ENCODE measurements at regions not wholly inside any gene's neighbourhood (a gene's known extent, or its start where the extent isn't known, plus 50 kb on each side); places are given as distances from the start of the nearest gene placed in this dataset.
"Not testable (repeated sequence)": the region's sequence is repeated elsewhere in the genome, so short reads cannot be mapped to it uniquely, and the experiment has no call there.

DNA sequence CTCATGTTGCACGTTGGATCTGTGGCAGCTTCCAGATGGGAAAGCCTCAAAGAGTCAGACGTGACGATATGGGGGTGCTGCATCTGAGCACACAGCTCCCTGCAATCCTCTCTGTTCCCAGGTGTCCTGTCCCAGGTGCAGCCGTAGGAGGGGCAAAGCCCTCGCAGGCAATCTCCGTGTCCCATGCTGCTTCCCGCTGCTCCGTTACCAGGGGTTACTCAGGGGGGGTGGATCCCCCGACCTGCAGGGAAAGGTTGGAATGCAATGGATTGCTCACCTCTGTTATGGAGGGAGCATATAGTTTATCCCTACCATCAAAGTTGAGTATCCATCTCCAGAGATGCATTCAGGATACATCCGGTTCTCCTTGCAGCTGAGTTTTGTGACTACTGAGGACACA is 476.1 kb downstream of the GOLGA6L6 start:
- H3K9me3 Mint-ChIP-seq, H3K4me1 Mint-ChIP-seq, H3K4me3 Mint-ChIP-seq, H3K36me3 Mint-ChIP-seq, H3K27me3 Mint-ChIP-seq, H3K27ac Mint-ChIP-seq: not testable (repeated sequence)
- ATAC-seq: peak; percentile 22

DNA sequence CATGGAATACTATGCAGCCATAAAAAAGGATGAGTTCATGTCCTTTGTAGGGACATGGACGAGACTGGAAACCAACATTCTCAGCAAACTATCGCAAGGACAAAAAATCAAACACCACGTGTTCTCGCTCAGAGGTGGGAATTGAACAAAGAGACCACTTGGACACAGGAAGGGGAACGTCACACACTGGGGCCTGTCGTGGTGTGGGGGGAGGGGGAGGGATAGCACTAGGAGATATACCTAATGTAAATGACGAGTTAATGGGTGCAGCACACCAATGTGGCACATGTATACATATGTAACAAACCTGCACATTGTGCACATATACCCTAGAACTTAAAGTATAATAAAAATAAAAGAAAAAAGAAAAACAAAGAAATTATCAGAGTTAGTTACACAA is 478.4 kb downstream of the GOLGA6L6 start:
- H3K27me3 Mint-ChIP-seq, H3K9me3 Mint-ChIP-seq, ATAC-seq, H3K4me1 Mint-ChIP-seq, H3K4me3 Mint-ChIP-seq, H3K27ac Mint-ChIP-seq, H3K36me3 Mint-ChIP-seq: not testable (repeated sequence)

DNA sequence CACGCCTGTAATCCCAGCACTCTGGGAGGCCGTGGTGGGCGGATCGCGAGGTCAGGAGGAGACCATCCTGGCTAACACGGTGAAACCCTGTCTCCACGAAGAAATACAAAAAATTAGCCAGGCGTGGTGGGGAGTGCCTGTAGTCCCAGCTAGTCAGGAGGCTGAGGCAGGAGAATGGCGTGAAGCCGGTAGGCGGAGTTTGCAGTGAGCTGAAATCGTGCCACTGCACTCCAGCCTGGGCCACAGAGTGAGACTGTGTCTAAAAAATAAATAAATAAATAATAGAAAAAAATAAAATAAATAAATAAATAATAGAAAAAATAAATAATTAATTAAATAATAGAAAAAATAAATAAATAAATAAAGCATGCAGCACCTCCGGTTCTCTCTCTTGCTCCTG is 480.8 kb downstream of the GOLGA6L6 start:
- not testable (repeated sequence) for ATAC-seq, H3K4me1 Mint-ChIP-seq, H3K9me3 Mint-ChIP-seq, H3K27ac Mint-ChIP-seq, H3K27me3 Mint-ChIP-seq, H3K36me3 Mint-ChIP-seq, H3K4me3 Mint-ChIP-seq

DNA sequence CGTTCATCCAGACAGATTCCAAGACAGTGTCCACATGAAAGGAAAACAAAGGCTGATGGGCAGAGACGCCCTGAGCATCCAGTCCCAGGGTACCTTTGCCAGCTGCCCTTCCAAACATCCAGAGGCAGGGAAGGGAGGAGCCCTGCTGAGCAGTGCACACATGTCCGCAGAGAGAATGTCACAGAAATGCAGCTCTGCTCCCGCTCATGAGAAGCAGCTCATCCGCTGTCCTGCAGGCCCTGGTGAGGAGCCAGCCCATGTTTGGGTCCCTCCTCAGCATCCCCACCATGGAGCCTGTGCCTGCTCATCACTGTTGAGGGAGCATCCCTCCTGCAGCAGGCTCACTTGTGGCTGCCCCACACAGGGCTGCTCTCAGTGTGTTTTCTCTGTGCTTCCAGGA is 484.7 kb downstream of the GOLGA6L6 start:
- not testable (repeated sequence) for H3K27me3 Mint-ChIP-seq, H3K36me3 Mint-ChIP-seq, H3K4me1 Mint-ChIP-seq, H3K4me3 Mint-ChIP-seq, H3K9me3 Mint-ChIP-seq, H3K27ac Mint-ChIP-seq
- peak; percentile 40 for ATAC-seq

DNA sequence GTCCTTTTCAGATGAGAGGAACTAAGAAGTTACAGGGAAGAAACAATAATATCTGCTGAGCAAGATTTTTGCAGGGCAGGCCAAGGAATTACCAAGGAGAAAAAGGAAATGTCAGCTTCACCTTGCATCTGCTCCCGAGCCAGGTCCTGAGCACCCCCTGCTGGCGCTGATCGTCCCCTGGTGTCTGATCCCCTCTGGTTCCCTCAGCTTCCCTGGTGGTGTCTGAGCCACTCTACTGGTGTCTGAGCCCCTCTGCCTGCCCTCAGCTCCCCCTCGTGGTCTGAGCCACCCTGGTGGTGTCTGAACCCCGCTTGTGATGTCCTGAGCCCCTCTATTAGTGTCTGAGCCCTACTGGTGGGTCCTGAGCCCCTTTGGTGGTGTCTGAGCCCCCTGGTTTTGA is 485.7 kb downstream of the GOLGA6L6 start:
- not testable (repeated sequence) for H3K9me3 Mint-ChIP-seq, H3K4me1 Mint-ChIP-seq, H3K27ac Mint-ChIP-seq, H3K27me3 Mint-ChIP-seq, H3K36me3 Mint-ChIP-seq, H3K4me3 Mint-ChIP-seq
- ATAC-seq: peak; percentile 49

DNA sequence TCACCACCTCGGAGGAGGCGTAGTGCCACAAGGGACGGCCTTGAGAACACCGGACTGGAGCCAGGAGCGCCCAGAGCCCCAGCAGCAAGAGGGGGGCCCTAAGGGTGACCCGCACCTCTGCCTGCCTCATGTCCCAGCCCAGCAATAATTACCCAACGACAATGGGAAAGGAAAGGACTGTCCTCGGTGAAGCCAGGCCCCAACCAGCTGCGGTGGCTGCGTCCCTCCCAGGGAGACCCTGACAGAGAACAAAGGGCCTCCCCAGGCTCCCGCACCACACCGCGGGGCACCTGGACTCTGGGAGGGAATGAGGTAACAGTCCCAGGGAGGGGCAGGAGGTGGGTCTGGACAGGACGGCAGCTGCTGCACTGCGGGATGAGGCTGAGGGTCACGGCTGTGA is 493.4 kb downstream of the GOLGA6L6 start:
- H3K27me3 Mint-ChIP-seq, ATAC-seq, H3K4me1 Mint-ChIP-seq, H3K9me3 Mint-ChIP-seq, H3K27ac Mint-ChIP-seq, H3K36me3 Mint-ChIP-seq, H3K4me3 Mint-ChIP-seq: not testable (repeated sequence)

DNA sequence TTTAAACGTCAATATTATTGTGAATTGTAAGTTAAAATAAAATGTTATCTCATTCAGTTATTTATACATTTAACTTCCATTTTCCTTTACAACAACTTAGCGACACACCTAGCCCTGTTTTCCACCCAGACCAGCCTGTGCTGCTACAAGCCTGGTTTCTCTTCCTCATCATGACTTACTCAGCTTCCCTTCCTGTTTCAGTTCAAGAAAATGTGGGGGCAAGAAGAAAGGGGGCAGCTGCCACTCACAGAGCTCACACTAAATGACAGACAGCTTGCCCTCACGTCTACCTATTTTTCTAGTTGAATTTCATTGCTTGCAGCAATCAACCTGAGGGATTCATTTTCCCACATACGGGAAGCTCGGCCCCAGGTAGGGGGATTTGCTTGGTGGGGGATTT is 496.4 kb downstream of the GOLGA6L6 start:
- ATAC-seq, H3K36me3 Mint-ChIP-seq, H3K27me3 Mint-ChIP-seq, H3K9me3 Mint-ChIP-seq, H3K4me3 Mint-ChIP-seq, H3K4me1 Mint-ChIP-seq, H3K27ac Mint-ChIP-seq: not testable (repeated sequence)

DNA sequence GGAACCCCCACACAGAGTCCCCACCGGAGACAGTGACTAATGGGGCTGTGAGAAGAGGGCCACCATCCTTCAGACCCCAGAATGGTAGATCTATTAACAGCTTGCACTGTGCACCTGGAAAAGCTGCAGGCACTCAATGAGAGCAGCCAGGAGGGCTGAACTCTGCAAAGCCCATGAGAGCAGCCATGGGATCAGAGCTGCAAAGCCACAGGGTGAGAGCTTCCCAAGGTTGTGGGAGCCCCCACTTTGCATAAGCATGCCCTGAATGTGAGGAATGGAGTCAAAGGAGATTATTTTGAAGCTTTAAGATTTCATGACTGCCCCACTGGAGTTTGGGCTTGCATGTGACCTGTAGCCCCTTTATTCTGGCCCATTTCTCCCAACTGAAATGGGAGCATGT is 500.9 kb downstream of the GOLGA6L6 start:
- H3K27me3 Mint-ChIP-seq, H3K4me1 Mint-ChIP-seq, H3K27ac Mint-ChIP-seq, ATAC-seq, H3K9me3 Mint-ChIP-seq, H3K36me3 Mint-ChIP-seq, H3K4me3 Mint-ChIP-seq: not testable (repeated sequence)

DNA sequence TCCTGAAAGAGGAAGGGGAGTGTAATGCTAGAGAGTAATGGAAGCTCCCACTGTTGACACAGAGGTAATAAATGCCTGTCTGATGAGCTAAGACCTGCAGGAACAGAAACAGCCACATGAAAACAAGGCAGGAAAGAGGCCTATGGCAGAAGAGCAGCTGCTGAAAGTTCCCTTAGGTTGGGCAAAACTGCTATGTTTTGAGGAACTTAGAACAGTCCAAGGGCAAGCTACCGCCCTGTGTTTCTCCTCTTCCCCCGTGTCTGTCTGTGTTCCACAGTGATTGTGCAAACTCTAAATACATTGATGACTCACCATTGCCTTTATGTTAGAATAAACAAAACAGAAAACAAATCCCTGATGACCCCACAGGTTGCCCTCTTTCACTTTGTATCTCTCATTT is 516.6 kb downstream of the GOLGA6L6 start:
- not testable (repeated sequence) for H3K9me3 Mint-ChIP-seq, H3K4me3 Mint-ChIP-seq, H3K36me3 Mint-ChIP-seq, H3K27me3 Mint-ChIP-seq, H3K27ac Mint-ChIP-seq, ATAC-seq, H3K4me1 Mint-ChIP-seq

DNA sequence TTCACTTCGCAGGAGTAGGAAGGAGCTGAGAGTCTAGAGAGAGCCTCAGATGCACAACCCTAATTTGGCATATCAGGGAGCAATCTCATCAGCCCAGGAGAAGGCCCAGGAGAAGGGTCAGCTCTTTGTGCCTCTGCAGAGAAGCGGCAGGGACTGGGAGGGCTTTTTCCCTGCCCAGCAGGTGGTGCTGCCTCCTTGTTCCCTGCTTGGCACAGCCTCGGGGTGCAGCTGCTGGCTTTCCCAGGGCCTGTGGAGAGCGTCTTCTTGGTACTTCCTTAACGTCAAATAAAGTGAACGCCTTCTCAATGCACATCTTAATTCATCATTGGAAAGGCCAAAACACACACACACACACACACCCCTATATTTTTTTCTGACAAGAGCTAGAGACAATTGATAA is 519.3 kb downstream of the GOLGA6L6 start:
- not testable (repeated sequence) for H3K4me1 Mint-ChIP-seq, H3K4me3 Mint-ChIP-seq, H3K9me3 Mint-ChIP-seq, H3K27me3 Mint-ChIP-seq, H3K36me3 Mint-ChIP-seq, H3K27ac Mint-ChIP-seq, ATAC-seq

DNA sequence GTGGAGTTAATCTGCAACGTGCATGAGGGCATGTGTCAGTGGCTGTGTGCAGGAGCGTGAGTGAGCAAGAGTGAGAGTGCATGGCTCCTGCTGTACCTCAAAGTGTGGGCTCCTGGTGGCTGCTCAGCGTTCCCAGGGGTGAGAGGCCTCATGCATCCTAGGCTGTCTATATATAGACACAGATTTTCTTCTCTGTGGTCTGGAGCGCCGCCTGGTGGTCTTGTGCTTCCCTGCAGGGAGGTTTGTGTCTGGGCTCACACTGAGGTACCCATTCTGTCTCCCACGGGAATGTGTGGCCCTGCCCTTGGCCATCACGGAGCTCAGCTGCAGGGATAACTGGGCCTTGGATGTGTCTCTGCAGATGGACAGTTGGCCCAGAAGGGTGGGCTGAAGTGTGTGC is 520.2 kb downstream of the GOLGA6L6 start:
- H3K9me3 Mint-ChIP-seq, H3K27ac Mint-ChIP-seq, ATAC-seq, H3K27me3 Mint-ChIP-seq, H3K4me1 Mint-ChIP-seq, H3K4me3 Mint-ChIP-seq, H3K36me3 Mint-ChIP-seq: not testable (repeated sequence)

DNA sequence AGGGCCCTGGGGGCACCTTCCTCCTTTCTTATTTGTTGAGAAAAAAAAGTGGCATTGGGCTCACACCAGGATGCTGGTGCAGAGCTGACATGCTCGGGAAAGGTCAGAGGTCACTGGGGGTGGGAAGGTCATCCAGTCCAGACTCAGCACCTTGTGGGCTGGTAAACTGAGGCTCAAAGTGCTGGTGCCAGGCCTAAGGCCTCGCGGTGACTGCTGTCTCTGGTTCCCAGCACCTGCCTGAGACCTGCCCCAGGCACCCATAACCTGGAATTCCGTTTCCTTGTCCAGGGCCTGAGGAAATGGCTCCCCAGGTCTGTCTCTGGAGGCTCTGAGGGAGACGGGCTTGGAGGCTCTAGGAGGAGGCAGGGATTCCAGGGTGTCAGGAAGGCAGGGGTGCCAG is 521.0 kb downstream of the GOLGA6L6 start:
- not testable (repeated sequence) for H3K9me3 Mint-ChIP-seq, H3K36me3 Mint-ChIP-seq, H3K4me1 Mint-ChIP-seq, H3K27me3 Mint-ChIP-seq, ATAC-seq, H3K4me3 Mint-ChIP-seq, H3K27ac Mint-ChIP-seq

DNA sequence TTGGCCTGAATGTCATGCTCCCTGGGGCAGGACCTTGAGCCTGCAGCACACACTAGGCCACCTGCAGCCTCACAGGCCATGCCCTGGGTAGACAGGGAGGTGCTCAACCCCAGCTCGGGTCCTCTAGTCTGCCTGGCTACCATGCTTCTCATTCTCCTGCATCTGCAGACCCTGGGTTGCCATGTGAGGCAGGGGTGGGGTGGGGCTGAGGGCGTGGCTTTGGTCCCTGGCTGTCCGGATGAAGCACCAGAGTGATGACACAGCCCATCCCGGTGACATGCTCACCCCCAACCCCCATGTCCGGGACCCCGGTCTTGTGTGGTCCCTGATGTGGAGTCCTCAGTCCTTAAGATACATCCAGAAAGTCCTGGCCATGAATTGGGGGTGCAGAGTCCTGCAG is 521.8 kb downstream of the GOLGA6L6 start:
- H3K9me3 Mint-ChIP-seq, H3K4me3 Mint-ChIP-seq, H3K4me1 Mint-ChIP-seq, ATAC-seq, H3K36me3 Mint-ChIP-seq, H3K27me3 Mint-ChIP-seq, H3K27ac Mint-ChIP-seq: not testable (repeated sequence)

DNA sequence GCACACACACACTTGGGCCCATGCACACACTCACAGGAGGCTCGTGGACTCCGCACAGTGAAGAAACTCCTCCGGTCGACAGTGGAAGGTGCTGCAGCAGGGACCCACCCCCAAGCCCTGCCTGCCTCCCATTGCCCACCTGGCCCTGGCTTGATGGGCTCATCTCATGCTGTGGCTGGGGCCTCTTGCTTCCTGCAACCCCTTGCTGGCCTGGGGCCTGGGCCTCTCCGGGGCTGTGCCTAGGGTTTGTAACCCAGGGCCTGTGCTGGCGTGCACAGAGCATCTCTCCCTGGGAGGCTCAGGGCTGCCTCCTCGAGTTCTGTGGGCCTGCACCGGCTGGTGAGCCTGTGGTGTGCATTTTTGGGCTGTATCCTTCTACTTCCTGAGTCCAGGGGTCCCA is 524.0 kb downstream of the GOLGA6L6 start:
- ATAC-seq, H3K36me3 Mint-ChIP-seq, H3K27me3 Mint-ChIP-seq, H3K27ac Mint-ChIP-seq, H3K4me1 Mint-ChIP-seq, H3K9me3 Mint-ChIP-seq, H3K4me3 Mint-ChIP-seq: not testable (repeated sequence)

DNA sequence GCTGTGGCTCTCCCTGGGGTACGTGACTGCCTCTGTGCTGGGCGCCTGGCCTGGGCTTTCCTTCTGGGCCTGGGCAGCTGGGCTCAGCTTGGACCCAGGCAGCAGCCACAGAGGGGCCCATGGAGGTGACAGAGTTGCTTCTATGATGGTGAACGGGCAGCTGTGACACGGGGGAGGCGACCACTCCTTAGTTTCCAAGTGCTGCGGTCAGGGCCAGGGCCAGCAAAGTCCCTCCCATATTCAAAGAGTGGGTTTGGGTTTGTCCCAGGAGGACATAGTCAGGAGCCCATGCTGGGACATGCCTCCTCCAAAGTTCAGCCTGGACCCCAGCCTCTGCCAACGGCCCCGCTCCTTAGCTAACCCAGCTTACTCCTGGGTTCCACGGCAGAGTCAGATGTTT is 524.7 kb downstream of the GOLGA6L6 start:
- not testable (repeated sequence) for H3K27me3 Mint-ChIP-seq, H3K9me3 Mint-ChIP-seq, ATAC-seq, H3K4me1 Mint-ChIP-seq, H3K4me3 Mint-ChIP-seq, H3K36me3 Mint-ChIP-seq, H3K27ac Mint-ChIP-seq

DNA sequence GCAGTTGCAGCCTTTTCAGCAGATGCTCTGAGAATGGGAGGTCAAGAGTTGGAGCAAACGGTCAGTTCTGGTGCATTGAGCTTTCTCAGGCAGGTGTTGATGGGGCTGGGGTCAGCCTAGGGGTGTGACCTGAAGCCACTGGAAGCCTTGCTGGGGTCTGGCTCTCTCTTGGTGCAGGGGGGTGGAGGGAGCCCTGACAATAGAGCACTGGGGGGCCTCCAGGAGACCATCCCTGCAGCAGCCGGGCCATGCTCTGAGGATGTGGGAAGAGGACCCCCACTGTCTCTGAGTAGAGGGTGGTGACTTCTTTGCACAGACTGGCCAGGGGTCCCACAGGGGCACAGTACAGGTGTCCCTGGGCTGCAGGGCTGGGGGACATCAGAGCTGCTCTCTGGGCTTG is 528.8 kb downstream of the GOLGA6L6 start:
- not testable (repeated sequence) for H3K4me3 Mint-ChIP-seq, H3K27ac Mint-ChIP-seq, H3K4me1 Mint-ChIP-seq

DNA sequence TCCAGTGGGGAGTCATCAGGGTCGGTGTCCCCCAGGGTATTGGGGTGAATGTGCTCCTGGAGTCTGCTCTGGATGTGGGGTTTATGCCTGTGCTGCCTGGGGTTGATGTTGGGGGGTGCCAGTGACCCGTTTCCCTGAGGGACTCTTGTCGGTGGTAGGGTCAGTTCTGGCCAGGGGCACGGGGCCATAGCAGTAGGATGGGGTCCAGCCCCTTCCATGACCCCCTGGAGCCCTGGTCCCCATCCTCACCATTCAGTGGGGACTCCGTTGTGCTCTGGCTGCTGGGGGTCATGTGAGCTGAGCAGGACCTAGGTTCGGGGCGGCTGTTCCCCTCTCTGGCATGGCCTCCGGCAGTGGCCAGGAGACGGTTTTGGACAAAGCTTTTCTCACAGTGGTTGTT is 530.8 kb downstream of the GOLGA6L6 start:
- H3K4me1 Mint-ChIP-seq, H3K27ac Mint-ChIP-seq, ATAC-seq, H3K27me3 Mint-ChIP-seq, H3K9me3 Mint-ChIP-seq, H3K36me3 Mint-ChIP-seq, H3K4me3 Mint-ChIP-seq: not testable (repeated sequence)

More for the DNA sequence above, 528.8 kb downstream of the GOLGA6L6 start:
- ATAC-seq: peak; percentile 4
- not testable (repeated sequence) for H3K36me3 Mint-ChIP-seq, H3K27me3 Mint-ChIP-seq, H3K9me3 Mint-ChIP-seq

DNA sequence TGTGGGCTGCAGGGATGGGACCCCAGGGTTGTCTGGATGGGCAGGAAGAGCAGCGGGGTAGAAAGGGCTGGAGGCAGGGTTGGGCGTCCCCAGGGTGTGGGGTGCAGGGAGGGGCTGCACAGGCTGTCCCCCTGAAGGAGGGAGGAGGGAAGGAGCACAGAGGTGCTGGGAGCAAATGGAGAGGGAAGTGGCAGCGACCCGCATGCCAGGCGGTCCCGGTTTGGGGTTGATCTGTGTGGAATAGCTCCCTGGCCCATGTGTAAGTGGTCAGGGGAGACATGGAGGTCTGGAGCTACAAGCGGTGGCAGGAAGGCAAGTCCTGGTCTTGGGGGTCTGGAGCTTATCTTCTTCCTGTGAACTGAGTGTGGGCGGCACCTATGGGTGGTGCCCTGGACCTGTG is 532.0 kb downstream of the GOLGA6L6 start:
- H3K36me3 Mint-ChIP-seq, H3K9me3 Mint-ChIP-seq, ATAC-seq, H3K4me3 Mint-ChIP-seq, H3K27me3 Mint-ChIP-seq, H3K27ac Mint-ChIP-seq, H3K4me1 Mint-ChIP-seq: not testable (repeated sequence)

Data from stimulated activated memory B cell treated with anti-CD40 and anti-IgM and Interleukin-4, amounts not matched to agents 10 μg/mL and 1 μg/mL and 100 μg/mL, for 72 hours (primary cell).